HCT116 (cell line): ENCODE measurements at regions not wholly inside any gene's neighbourhood (a gene's known extent, or its start where the extent isn't known, plus 50 kb on each side); places are given as distances from the start of the nearest gene placed in this dataset.

ENCODE experiments used
- ATAC-seq: fragments of 200-7000 bp; cut with Tn5 transposase; 2 replicates; pipeline ENCODE4 v1.9.1; 2020; ENCODE audit warnings: mild to moderate bottlenecking, moderate library complexity
- BruUV-seq: library from RNA; stranded (reverse); fragments of 400-500 nt; replicated peaks from 2 replicates; lab custom pipeline; 2021; lab: Mats Ljungman, UMichigan
- CTCF ChIA-PET: fragments of 300-600 bp; sonication (Branson Sonifier 250); formaldehyde crosslinking; loops from one replicate; lab custom pipeline; 2021; ENCODE audit warnings: antibody characterized with exemption; lab: Charles Lee
- POLR2A ChIA-PET: fragments of 300-600, 350-600 bp; sonication (Branson Sonifier 250); formaldehyde crosslinking; loops from one replicate; lab custom pipeline; 2021; ENCODE audit warnings: antibody characterized with exemption; lab: Charles Lee
- RAD21 ChIA-PET, 2 experiments: fragments of 300-600 bp; sonication (Branson Sonifier 250); formaldehyde crosslinking; loops; one replicate each; lab custom pipeline; 2023; ENCODE audit warnings: low total read pairs in 2 of 2; ENCODE audit not compliant: uncharacterized antibody in 2 of 2, unreplicated experiment in 2 of 2, low non-redundant PET in 1 of 2; lab: Charles Lee
- DNase-seq: peaks from one replicate; pipeline ENCODE4 v3.0.0-alpha.2; 2010; ENCODE audit warnings: low read depth, low spot score
- H2AFZ ChIP-seq: fragments of 200-600 bp; shearing (Covaris generic), sonication (generic); 2 replicates; pipeline ENCODE4 v1.6.1; 2017; ENCODE audit warnings: low read depth, mixed run types, mixed read lengths, antibody characterized with exemption, low read length; ENCODE audit not compliant: poor library complexity, severe bottlenecking
- H3K27ac ChIP-seq: 2 replicates; pipeline ENCODE4 v1.5.1; 2012; ENCODE audit warnings: low read depth, low read length
- H3K27me3 ChIP-seq: fragments of 200-600 bp; sonication (generic); 2 replicates; pipeline ENCODE4 v1.6.1; 2016; ENCODE audit warnings: mixed run types, low read length, mixed read lengths; ENCODE audit not compliant: insufficient read depth
- H3K36me3 ChIP-seq, 2 experiments: fragments of 200-500 bp in 1 of 2; fragments of 200-600 bp in 1 of 2; sonication (Bioruptor generic) in 1 of 2; sonication (generic) in 1 of 2; 2 replicates each; pipeline versions ENCODE4 v1.5.1 to v1.6.1; 2014 to 2016; ENCODE audit warnings: low read length in 2 of 2, inconsistent platforms in 1 of 2, mixed read lengths in 1 of 2, mixed run types in 1 of 2; ENCODE audit not compliant: insufficient read depth in 2 of 2, control insufficient read depth in 1 of 2
- H3K4me1 ChIP-seq, 2 experiments: fragments of 200-600 bp in 1 of 2; sonication (generic) in 1 of 2; 2 replicates each; pipeline versions ENCODE4 v1.5.1 to v1.6.1; 2012 to 2017; ENCODE audit warnings: low read length in 2 of 2, inconsistent platforms in 1 of 2, mild to moderate bottlenecking in 1 of 2, mixed read lengths in 1 of 2, mixed run types in 1 of 2, moderate library complexity in 1 of 2; ENCODE audit not compliant: insufficient read depth in 2 of 2, control insufficient read depth in 1 of 2
- H3K4me2 ChIP-seq: fragments of 200-600 bp; sonication (generic); 2 replicates; pipeline ENCODE4 v1.6.1; 2017; ENCODE audit warnings: mixed run types, low read length, mixed read lengths
- H3K4me3 ChIP-seq, 2 experiments: fragments of 200-600 bp in 1 of 2; sonication (generic) in 1 of 2; replicated peaks in 1 of 2; 2 replicates each; pipeline ENCODE4 v1.5.1; 2011 to 2016; ENCODE audit warnings: low read length in 2 of 2, control low read depth in 1 of 2, low read depth in 1 of 2, mild to moderate bottlenecking in 1 of 2, mixed read lengths in 1 of 2, mixed run types in 1 of 2
- H3K79me2 ChIP-seq: fragments of 200-600 bp; sonication (generic); 2 replicates; pipeline ENCODE4 v1.6.1; 2017; ENCODE audit warnings: mild to moderate bottlenecking, mixed run types, low read length, moderate library complexity, mixed read lengths; ENCODE audit not compliant: insufficient read depth
- H3K9ac ChIP-seq: fragments of 200-600 bp; sonication (generic); 2 replicates; pipeline ENCODE4 v1.6.1; 2016; ENCODE audit warnings: low read length, mixed read lengths
- H3K9me2 ChIP-seq: fragments of 200-600 bp; sonication (generic), shearing (Covaris generic); 2 replicates; pipeline ENCODE4 v1.6.1; 2017; ENCODE audit warnings: mixed run types, mild to moderate bottlenecking, moderate library complexity; ENCODE audit not compliant: insufficient read depth
- H3K9me3 ChIP-seq, 2 experiments: fragments of 200-500 bp in 1 of 2; fragments of 200-600 bp in 1 of 2; sonication (Bioruptor generic) in 1 of 2; sonication (generic) in 1 of 2; 2 replicates each; pipeline ENCODE4 v1.6.1; 2014 to 2017; ENCODE audit warnings: low read length in 2 of 2, mixed read lengths in 2 of 2, inconsistent platforms in 1 of 2, low read depth in 1 of 2, mild to moderate bottlenecking in 1 of 2, mixed run types in 1 of 2, moderate library complexity in 1 of 2; ENCODE audit not compliant: control insufficient read depth in 1 of 2, insufficient read depth in 1 of 2
- H4K20me1 ChIP-seq: fragments of 200-600 bp; sonication (generic), shearing (Covaris generic); 2 replicates; pipeline ENCODE4 v1.6.1; 2017; ENCODE audit warnings: mixed run types, mild to moderate bottlenecking, moderate library complexity; ENCODE audit not compliant: insufficient read depth
- CBX3 ChIP-seq: IDR thresholded peaks from 2 replicates; pipeline ENCODE4 v1.6.1; 2012; ENCODE audit warnings: low read depth
- CEBPB ChIP-seq: IDR thresholded peaks from 2 replicates; pipeline ENCODE4 v1.6.1; 2012; ENCODE audit warnings: low read depth
- EZH2 ChIP-seq: fragments of 200-600 bp; sonication (generic); IDR thresholded peaks from 2 replicates; pipeline ENCODE4 v1.6.1; 2017; ENCODE audit warnings: antibody characterized with exemption, mixed run types
- JUND ChIP-seq: IDR thresholded peaks from 2 replicates; pipeline ENCODE4 v1.6.1; 2012
- POLR2A ChIP-seq: IDR thresholded peaks from 2 replicates; pipeline ENCODE4 v1.7.0; 2011; ENCODE audit warnings: borderline replicate concordance; ENCODE audit not compliant: insufficient read depth, insufficient read length; ENCODE audit errors: extremely low read depth
- POLR2AphosphoS5 ChIP-seq: IDR thresholded peaks from 2 replicates; pipeline ENCODE4 v1.6.1; 2011; ENCODE audit warnings: mild to moderate bottlenecking, low read depth, low read length, moderate library complexity
- SIN3A ChIP-seq: IDR thresholded peaks from 2 replicates; pipeline ENCODE4 v1.6.1; 2012; ENCODE audit warnings: low read depth
- SP1 ChIP-seq: IDR thresholded peaks from 2 replicates; pipeline ENCODE4 v1.6.1; 2012; ENCODE audit warnings: low read depth
- SRF ChIP-seq: IDR thresholded peaks from 2 replicates; pipeline ENCODE4 v1.6.1; 2012; ENCODE audit warnings: low read depth
- TCF7L2 ChIP-seq: IDR thresholded peaks from 2 replicates; pipeline ENCODE4 v1.7.0; 2011; ENCODE audit warnings: borderline replicate concordance, inconsistent platforms; ENCODE audit not compliant: insufficient read depth, insufficient read length; ENCODE audit errors: extremely low read depth
- YY1 ChIP-seq: IDR thresholded peaks from 2 replicates; pipeline ENCODE4 v1.6.1; 2011; ENCODE audit warnings: low read length, low read depth, moderate library complexity, mild to moderate bottlenecking; ENCODE audit not compliant: insufficient replicate concordance; ENCODE audit errors: extremely low read depth
- intact Hi-C: fragments of 100-400 bp; cut with micrococcal nuclease; formaldehyde crosslinking; loops from 2 replicates; pipeline ENCODE4 v1.10.0; 2022
- TF ChIP-seq, protein P1 (sequence below): IDR thresholded peaks from 2 replicates; pipeline ENCODE4 v1.6.1; 2012
- TF ChIP-seq, protein P2 (sequence below): IDR thresholded peaks from 2 replicates; pipeline ENCODE4 v1.6.1; 2012
- TF ChIP-seq, protein P3 (sequence below): IDR thresholded peaks from 2 replicates; pipeline ENCODE4 v1.6.1; 2011; ENCODE audit warnings: mild to moderate bottlenecking, low read length, moderate library complexity; ENCODE audit not compliant: insufficient replicate concordance; ENCODE audit errors: extremely low read depth
- TF ChIP-seq, protein P4 (sequence below), 3 experiments: fragments of 200-600 bp in 1 of 3; sonication (generic) in 1 of 3; IDR thresholded peaks in 2 of 3; conservative IDR thresholded peaks in 1 of 3; 2 replicates each; pipeline ENCODE4 v1.5.1; 2012 to 2017; ENCODE audit warnings: low read depth in 2 of 3, low read length in 2 of 3, antibody characterized with exemption in 1 of 3, borderline replicate concordance in 1 of 3, control low read depth in 1 of 3, mild to moderate bottlenecking in 1 of 3, mixed read lengths in 1 of 3, mixed run types in 1 of 3, moderate library complexity in 1 of 3; ENCODE audit not compliant: insufficient read depth in 1 of 3

DNA sequence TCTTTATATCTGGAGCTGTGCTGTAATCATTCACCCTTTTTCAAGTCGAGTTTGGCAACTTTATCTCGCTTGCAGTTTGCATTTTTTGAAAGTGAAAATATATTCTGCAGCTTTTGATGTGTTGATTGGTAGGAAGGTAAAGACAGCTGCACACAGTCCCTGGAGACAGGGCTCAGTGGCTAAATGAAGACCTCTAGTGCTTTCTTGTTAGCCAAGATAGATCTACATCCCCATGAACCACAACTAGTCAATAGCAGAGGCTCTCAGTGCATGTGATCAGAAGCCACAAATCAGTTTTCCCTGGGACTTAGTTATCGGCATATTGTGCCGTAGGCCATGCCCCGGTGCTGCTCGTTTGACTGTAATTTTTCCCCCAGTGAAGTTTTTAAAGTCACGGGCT, 587.7 kb upstream of the PITX2 start:
- Histone ChIP-seq H3K27me3 (no peaks in the 10 kb centered on the region), H3K36me3 (no peaks in the 10 kb centered on the region), H3K4me3 (no peak overlapping the region), H3K4me2 (no peak overlapping the region), H3K79me2 (no peaks in the 10 kb centered on the region), H3K9ac (no peak overlapping the region), H3K27ac (no peak overlapping the region), H2AFZ (no peak overlapping the region), H3K9me3 (no peaks in the 10 kb centered on the region)
- no TSS peak for BruUV-seq
- DNase-seq: no peak
- CTCF ChIA-PET: no interaction called here
- TF ChIP-seq, protein P1, sequence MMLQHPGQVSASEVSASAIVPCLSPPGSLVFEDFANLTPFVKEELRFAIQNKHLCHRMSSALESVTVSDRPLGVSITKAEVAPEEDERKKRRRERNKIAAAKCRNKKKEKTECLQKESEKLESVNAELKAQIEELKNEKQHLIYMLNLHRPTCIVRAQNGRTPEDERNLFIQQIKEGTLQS: no peak
- TF ChIP-seq, protein P2, sequence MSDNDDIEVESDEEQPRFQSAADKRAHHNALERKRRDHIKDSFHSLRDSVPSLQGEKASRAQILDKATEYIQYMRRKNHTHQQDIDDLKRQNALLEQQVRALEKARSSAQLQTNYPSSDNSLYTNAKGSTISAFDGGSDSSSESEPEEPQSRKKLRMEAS: no peak
- TF ChIP-seq TCF7L2 (no peak), POLR2AphosphoS5 (no peak), SIN3A (no peak), YY1 (no peak), JUND (no peak), SRF (no peak), CBX3 (no peak)
- TF ChIP-seq, all 23 proteins: peak for 0
- ATAC-seq: no peak
- ChIA-PET POLR2A (no interaction called here), RAD21 (no interaction called here)
- Histone ChIP-seq H3K9me2 (no peaks in the 10 kb centered on the region), H3K4me1 (no peaks in the 10 kb centered on the region), H4K20me1 (no peaks in the 10 kb centered on the region)
- intact Hi-C loops: no loop called here

DNA sequence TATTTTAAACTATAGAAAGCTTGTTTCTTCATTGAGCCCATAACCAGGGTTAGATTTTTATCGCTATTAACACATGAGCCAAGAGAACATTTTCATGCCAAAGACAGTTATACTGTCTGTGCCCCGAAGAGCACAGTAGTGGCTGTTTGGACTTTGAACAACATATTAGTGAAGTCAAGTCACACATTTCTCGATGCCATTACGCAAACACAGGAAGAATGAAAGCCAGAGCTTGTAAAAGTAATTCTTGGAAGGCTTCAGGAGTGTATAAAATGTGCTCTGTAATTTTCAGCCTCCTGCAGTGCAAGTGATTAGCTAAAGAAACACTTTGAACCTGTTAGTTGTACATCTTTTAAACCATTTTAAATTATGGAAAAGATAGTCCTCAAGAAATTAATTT, 590.7 kb upstream of the PITX2 start:
- H3K9me3 ChIP-seq: no peaks in the 10 kb centered on the region
- H2AFZ ChIP-seq: no peak overlapping the region
- CTCF ChIA-PET: no interaction called here
- no peaks in the 10 kb centered on the region for H3K9me2 ChIP-seq
- BruUV-seq: no TSS peak
- TF ChIP-seq, protein P3, sequence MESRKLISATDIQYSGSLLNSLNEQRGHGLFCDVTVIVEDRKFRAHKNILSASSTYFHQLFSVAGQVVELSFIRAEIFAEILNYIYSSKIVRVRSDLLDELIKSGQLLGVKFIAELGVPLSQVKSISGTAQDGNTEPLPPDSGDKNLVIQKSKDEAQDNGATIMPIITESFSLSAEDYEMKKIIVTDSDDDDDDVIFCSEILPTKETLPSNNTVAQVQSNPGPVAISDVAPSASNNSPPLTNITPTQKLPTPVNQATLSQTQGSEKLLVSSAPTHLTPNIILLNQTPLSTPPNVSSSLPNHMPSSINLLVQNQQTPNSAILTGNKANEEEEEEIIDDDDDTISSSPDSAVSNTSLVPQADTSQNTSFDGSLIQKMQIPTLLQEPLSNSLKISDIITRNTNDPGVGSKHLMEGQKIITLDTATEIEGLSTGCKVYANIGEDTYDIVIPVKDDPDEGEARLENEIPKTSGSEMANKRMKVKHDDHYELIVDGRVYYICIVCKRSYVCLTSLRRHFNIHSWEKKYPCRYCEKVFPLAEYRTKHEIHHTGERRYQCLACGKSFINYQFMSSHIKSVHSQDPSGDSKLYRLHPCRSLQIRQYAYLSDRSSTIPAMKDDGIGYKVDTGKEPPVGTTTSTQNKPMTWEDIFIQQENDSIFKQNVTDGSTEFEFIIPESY: no peak
- TF ChIP-seq, protein P1: no peak
- TF ChIP-seq, protein P4, sequence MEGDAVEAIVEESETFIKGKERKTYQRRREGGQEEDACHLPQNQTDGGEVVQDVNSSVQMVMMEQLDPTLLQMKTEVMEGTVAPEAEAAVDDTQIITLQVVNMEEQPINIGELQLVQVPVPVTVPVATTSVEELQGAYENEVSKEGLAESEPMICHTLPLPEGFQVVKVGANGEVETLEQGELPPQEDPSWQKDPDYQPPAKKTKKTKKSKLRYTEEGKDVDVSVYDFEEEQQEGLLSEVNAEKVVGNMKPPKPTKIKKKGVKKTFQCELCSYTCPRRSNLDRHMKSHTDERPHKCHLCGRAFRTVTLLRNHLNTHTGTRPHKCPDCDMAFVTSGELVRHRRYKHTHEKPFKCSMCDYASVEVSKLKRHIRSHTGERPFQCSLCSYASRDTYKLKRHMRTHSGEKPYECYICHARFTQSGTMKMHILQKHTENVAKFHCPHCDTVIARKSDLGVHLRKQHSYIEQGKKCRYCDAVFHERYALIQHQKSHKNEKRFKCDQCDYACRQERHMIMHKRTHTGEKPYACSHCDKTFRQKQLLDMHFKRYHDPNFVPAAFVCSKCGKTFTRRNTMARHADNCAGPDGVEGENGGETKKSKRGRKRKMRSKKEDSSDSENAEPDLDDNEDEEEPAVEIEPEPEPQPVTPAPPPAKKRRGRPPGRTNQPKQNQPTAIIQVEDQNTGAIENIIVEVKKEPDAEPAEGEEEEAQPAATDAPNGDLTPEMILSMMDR (IDR thresholded peaks at IDR 0.05 in 2 of 3, conservative IDR thresholded peaks at IDR 0.05 in 1 of 3; ENCODE audit: borderline replicate concordance in 1 of 3, insufficient read depth in 1 of 3, low read depth in 2 of 3, low read length in 2 of 3): no peak
- TF ChIP-seq CBX3 (no peak), SP1 (no peak), SRF (no peak), EZH2 (no peak), CEBPB (no peak), JUND (no peak), POLR2A (no peak)
- H3K9ac ChIP-seq: no peak overlapping the region
- H3K36me3 ChIP-seq: no peaks in the 10 kb centered on the region
- no peaks in the 10 kb centered on the region for H4K20me1 ChIP-seq
- POLR2A ChIA-PET: no interaction called here
- no peak overlapping the region for H3K4me2 ChIP-seq
- ATAC-seq (no peak), DNase-seq (no peak)
- H3K27ac ChIP-seq: no peak overlapping the region
- no peaks in the 10 kb centered on the region for H3K27me3 ChIP-seq
- H3K4me3 ChIP-seq: no peak overlapping the region
- intact Hi-C loops: no loop called here
- no peaks in the 10 kb centered on the region for H3K79me2 ChIP-seq
- no peaks in the 10 kb centered on the region for H3K4me1 ChIP-seq
- RAD21 ChIA-PET: no interaction called here
